Liver (tissue), 8 donors: ENCODE measurements at regions not wholly inside any gene's neighbourhood (a gene's known extent, or its start where the extent isn't known, plus 50 kb on each side); places are given as distances from the start of the nearest gene placed in this dataset.

ENCODE experiments used
- DNase-seq: peaks from one replicate; pipeline ENCODE4 v3.0.0-alpha.2; 2017; ENCODE audit warnings: low spot score
- H3K27ac ChIP-seq, 2 donors: one replicate each; pipeline ENCODE4 v1.7.0; 2013; ENCODE audit warnings: inconsistent platforms in 2 of 2, low read length in 2 of 2, control low read depth in 1 of 2, low read depth in 1 of 2, mild to moderate bottlenecking in 1 of 2
- H3K27me3 ChIP-seq, 4 donors: one replicate each; pipeline versions ENCODE4 v1.6.1 to v1.7.0; 2013; ENCODE audit warnings: low read length in 3 of 4, inconsistent platforms in 1 of 4, mild to moderate bottlenecking in 1 of 4, moderate library complexity in 1 of 4; ENCODE audit not compliant: control insufficient read depth in 4 of 4, insufficient read depth in 4 of 4
- H3K36me3 ChIP-seq, 4 donors: one replicate each; pipeline versions ENCODE4 v1.6.1 to v1.7.0; 2013; ENCODE audit warnings: low read length in 3 of 4, mild to moderate bottlenecking in 3 of 4, low read depth in 1 of 4, moderate library complexity in 1 of 4; ENCODE audit not compliant: control insufficient read depth in 4 of 4, insufficient read depth in 3 of 4
- H3K4me1 ChIP-seq, 4 donors: one replicate each; pipeline versions ENCODE4 v1.6.1 to v1.7.0; 2013; ENCODE audit warnings: low read length in 3 of 4, mild to moderate bottlenecking in 3 of 4, moderate library complexity in 1 of 4; ENCODE audit not compliant: control insufficient read depth in 4 of 4, insufficient read depth in 4 of 4
- H3K4me3 ChIP-seq, 3 donors: one replicate each; pipeline versions ENCODE4 v1.6.1 to v1.7.0; 2013; ENCODE audit warnings: low read length in 3 of 3, control low read depth in 1 of 3, low read depth in 1 of 3, mild to moderate bottlenecking in 1 of 3
- H3K9ac ChIP-seq, 2 donors: one replicate each; pipeline ENCODE4 v1.7.0; 2013; ENCODE audit warnings: low read length in 2 of 2, mild to moderate bottlenecking in 2 of 2, moderate library complexity in 2 of 2, control low read depth in 1 of 2, low read depth in 1 of 2
- H3K9me3 ChIP-seq, 4 donors: one replicate each; pipeline versions ENCODE4 v1.6.1 to v1.7.0; 2013; ENCODE audit warnings: low read length in 3 of 4; ENCODE audit not compliant: control insufficient read depth in 4 of 4
- CTCF ChIP-seq: fragments of 150-350 bp; IDR thresholded peaks from 2 replicates; pipeline ENCODE4 v1.5.1; 2017; ENCODE audit warnings: improper control_type of control experiment, low read depth, low read length; ENCODE audit not compliant: missing input control
- EGR1 ChIP-seq, 2 donors: IDR thresholded peaks; 2 replicates each; pipeline ENCODE4 v1.6.1; 2016 to 2018; ENCODE audit warnings: antibody characterized with exemption in 2 of 2, low read depth in 2 of 2
- FOXA2 ChIP-seq: IDR thresholded peaks from 2 replicates; pipeline ENCODE4 v1.6.1; 2016; ENCODE audit warnings: antibody characterized with exemption
- GABPA ChIP-seq, 2 donors: IDR thresholded peaks in 1 of 2; conservative IDR thresholded peaks in 1 of 2; 2 replicates each; pipeline ENCODE4 v1.6.1; 2016; ENCODE audit warnings: antibody characterized with exemption in 2 of 2, mild to moderate bottlenecking in 1 of 2, moderate library complexity in 1 of 2
- HNF4A ChIP-seq, 2 donors: conservative IDR thresholded peaks; 2 replicates each; pipeline ENCODE4 v1.6.1; 2016; ENCODE audit warnings: antibody characterized with exemption in 2 of 2, mild to moderate bottlenecking in 2 of 2
- JUND ChIP-seq, 2 donors: IDR thresholded peaks; 2 replicates each; pipeline ENCODE4 v1.6.1; 2016; ENCODE audit warnings: antibody characterized with exemption in 2 of 2
- NR2F2 ChIP-seq: IDR thresholded peaks from 2 replicates; pipeline ENCODE4 v1.6.1; 2016; ENCODE audit warnings: antibody characterized with exemption
- REST ChIP-seq: IDR thresholded peaks from 2 replicates; pipeline ENCODE4 v1.6.1; 2016; ENCODE audit warnings: antibody characterized with exemption, mild to moderate bottlenecking
- RXRA ChIP-seq, 2 donors: IDR thresholded peaks; 2 replicates each; pipeline ENCODE4 v1.6.1; 2017 to 2018; ENCODE audit warnings: antibody characterized with exemption in 2 of 2, mild to moderate bottlenecking in 1 of 2
- SP1 ChIP-seq: IDR thresholded peaks from 2 replicates; pipeline ENCODE4 v1.6.1; 2018; ENCODE audit warnings: antibody characterized with exemption, mild to moderate bottlenecking
- TAF1 ChIP-seq: conservative IDR thresholded peaks from 2 replicates; pipeline ENCODE4 v1.6.1; 2016; ENCODE audit warnings: antibody characterized with exemption, mild to moderate bottlenecking
- WGBS: extraction: QIAGEN DNeasy Blood & Tissue Kit; methylation state at CpG from one replicate; pipeline ENCODE4 v1.1.7; 2013; 5-methylcytosine and 5-hydroxymethylcytosine counted together
- TF ChIP-seq, protein P1 (sequence below): IDR thresholded peaks from 2 replicates; pipeline ENCODE4 v1.6.1; 2016; ENCODE audit warnings: antibody characterized with exemption
- TF ChIP-seq, protein P2 (sequence below): IDR thresholded peaks from 2 replicates; pipeline ENCODE4 v1.6.1; 2016; ENCODE audit warnings: antibody characterized with exemption
- TF ChIP-seq, protein P3 (sequence below): IDR thresholded peaks from 2 replicates; pipeline ENCODE4 v1.6.1; 2016; ENCODE audit warnings: antibody characterized with exemption
- donor health status: healthy.
- donor health status: healthy.
- donor health status: healthy.
- donor health status: healthy.
- donor health status: healthy.

DNA sequence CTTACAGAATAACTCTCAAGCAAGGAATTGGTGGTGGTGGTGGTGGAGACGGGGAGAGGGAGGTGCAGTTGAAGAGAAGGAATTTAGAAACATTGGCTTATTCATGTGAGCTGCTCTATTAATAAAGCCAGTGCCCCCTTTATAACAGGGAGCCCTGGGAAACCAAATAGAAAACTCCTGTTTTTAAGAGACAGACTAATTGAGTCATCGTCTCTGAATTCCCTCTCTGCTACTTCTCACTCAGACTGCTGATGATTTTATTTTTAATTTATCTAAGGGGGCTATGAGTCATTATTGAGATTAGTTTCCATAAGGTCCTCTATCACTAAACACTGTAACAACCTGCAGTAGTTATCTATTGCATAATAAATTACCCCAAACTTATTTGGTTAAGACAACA, 145.9 kb upstream of the GALNT15 start:
- Histone ChIP-seq H3K4me1 (no peaks in the 10 kb centered on the region), H3K27ac (no peak overlapping the region), H3K4me3 (no peak overlapping the region), H3K36me3 (no peaks in the 10 kb centered on the region), H3K9ac (no peak overlapping the region), H3K27me3 (no peaks in the 10 kb centered on the region), H3K9me3 (no peaks in the 10 kb centered on the region)
- no peak for DNase-seq
- TF ChIP-seq NR2F2 (no peak), REST (no peak), SP1 (no peak), RXRA (IDR thresholded peaks at IDR 0.05) (no peak), FOXA2 (no peak)
- TF ChIP-seq, protein P1, sequence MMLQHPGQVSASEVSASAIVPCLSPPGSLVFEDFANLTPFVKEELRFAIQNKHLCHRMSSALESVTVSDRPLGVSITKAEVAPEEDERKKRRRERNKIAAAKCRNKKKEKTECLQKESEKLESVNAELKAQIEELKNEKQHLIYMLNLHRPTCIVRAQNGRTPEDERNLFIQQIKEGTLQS, result no peak
- TF ChIP-seq, protein P2, sequence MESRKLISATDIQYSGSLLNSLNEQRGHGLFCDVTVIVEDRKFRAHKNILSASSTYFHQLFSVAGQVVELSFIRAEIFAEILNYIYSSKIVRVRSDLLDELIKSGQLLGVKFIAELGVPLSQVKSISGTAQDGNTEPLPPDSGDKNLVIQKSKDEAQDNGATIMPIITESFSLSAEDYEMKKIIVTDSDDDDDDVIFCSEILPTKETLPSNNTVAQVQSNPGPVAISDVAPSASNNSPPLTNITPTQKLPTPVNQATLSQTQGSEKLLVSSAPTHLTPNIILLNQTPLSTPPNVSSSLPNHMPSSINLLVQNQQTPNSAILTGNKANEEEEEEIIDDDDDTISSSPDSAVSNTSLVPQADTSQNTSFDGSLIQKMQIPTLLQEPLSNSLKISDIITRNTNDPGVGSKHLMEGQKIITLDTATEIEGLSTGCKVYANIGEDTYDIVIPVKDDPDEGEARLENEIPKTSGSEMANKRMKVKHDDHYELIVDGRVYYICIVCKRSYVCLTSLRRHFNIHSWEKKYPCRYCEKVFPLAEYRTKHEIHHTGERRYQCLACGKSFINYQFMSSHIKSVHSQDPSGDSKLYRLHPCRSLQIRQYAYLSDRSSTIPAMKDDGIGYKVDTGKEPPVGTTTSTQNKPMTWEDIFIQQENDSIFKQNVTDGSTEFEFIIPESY, result no peak
- 90% methylated on average over 2 of the region's 2 CpGs for WGBS

DNA sequence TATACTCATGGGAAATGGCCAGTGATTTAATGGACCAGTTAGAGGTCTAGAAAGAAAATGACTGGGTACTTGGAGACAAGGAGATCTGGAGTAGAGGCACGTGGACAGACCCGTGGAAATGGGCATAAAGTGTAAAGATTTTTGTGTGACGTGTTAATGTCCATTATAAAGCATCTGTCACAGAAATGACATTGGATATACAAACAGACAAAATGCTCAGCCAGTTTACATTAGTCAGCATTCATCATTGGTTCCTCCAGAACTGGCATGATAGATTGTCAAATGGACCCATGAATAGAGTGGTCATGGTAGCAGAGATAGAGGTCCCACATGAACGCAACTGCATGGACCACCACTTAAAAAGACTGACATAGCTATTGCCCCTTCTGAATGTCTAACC, 144.1 kb upstream of the GALNT15 start:
- Histone ChIP-seq H3K9me3 (no peaks in the 10 kb centered on the region), H3K4me1 (no peaks in the 10 kb centered on the region), H3K9ac (no peak overlapping the region), H3K27ac (no peak overlapping the region), H3K36me3 (peaks cover 0 to 2% (median 0%) of the 10 kb centered on the region in 4 donors), H3K4me3 (no peak overlapping the region), H3K27me3 (no peaks in the 10 kb centered on the region)
- no peak for TF ChIP-seq SP1
- TF ChIP-seq, protein P2, result no peak
- TF ChIP-seq EGR1 (IDR thresholded peaks at IDR 0.05; ENCODE audit: low read depth in 2 of 2), result no peak
- no peak for TF ChIP-seq NR2F2
- no peak for DNase-seq
- WGBS, result 96% methylated on average over 4 of the region's 4 CpGs

DNA sequence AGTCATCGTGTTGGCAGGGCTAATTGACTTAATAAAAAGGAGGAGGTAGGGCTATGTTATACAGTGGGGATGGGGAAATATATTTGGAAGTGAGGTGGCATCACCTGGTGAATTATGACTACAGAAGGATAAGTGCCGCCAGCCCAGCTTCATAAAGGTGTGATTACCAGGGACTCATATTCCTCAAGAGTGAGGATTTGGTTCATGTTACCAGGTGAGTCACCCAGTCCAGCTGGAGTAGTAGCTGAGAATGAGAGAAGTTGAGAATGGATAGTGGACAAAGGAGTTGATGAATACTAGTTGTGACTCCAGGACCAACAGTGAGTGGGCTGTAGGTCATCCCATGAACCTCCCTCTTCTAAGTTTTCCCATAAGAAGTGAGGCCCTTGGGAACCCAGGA, 143.0 kb upstream of the GALNT15 start:
- H3K27me3 ChIP-seq, result no peaks in the 10 kb centered on the region
- no peak overlapping the region for H3K4me3 ChIP-seq
- H3K9ac ChIP-seq, result no peak overlapping the region
- H3K27ac ChIP-seq, result no peak overlapping the region
- peaks cover 0 to 2% (median 0%) of the 10 kb centered on the region in 4 donors for H3K36me3 ChIP-seq
- H3K4me1 ChIP-seq, result no peaks in the 10 kb centered on the region
- no peaks in the 10 kb centered on the region for H3K9me3 ChIP-seq
- WGBS, result 93% methylated on average over 2 of the region's 2 CpGs
- DNase-seq, result no peak
- no peak for TF ChIP-seq TAF1
- no peak for TF ChIP-seq CTCF
- TF ChIP-seq FOXA2, result no peak
- no peak for TF ChIP-seq SP1
- TF ChIP-seq EGR1 (IDR thresholded peaks at IDR 0.05; ENCODE audit: low read depth in 2 of 2), result no peak
- TF ChIP-seq, protein P3, sequence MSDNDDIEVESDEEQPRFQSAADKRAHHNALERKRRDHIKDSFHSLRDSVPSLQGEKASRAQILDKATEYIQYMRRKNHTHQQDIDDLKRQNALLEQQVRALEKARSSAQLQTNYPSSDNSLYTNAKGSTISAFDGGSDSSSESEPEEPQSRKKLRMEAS, result no peak
- no peak for TF ChIP-seq JUND (IDR thresholded peaks at IDR 0.05)
- TF ChIP-seq RXRA (IDR thresholded peaks at IDR 0.05), result no peak
- no peak for TF ChIP-seq HNF4A (conservative IDR thresholded peaks at IDR 0.05)
- no peak for TF ChIP-seq GABPA (IDR thresholded peaks at IDR 0.05 in 1 of 2, conservative IDR thresholded peaks at IDR 0.05 in 1 of 2)
